GM12873 (cell line): ENCODE measurements at regions not wholly inside any gene's neighbourhood (a gene's known extent, or its start where the extent isn't known, plus 50 kb on each side); places are given as distances from the start of the nearest gene placed in this dataset.

Experiments
- CTCF ChIP-seq: IDR thresholded peaks from 2 replicates; pipeline ENCODE4 v1.5.1; 2012; ENCODE audit warnings: low read depth, mild to moderate bottlenecking, moderate library complexity, low read length, control low read depth; ENCODE audit not compliant: insufficient read depth; ENCODE audit errors: missing control alignments

DNA sequence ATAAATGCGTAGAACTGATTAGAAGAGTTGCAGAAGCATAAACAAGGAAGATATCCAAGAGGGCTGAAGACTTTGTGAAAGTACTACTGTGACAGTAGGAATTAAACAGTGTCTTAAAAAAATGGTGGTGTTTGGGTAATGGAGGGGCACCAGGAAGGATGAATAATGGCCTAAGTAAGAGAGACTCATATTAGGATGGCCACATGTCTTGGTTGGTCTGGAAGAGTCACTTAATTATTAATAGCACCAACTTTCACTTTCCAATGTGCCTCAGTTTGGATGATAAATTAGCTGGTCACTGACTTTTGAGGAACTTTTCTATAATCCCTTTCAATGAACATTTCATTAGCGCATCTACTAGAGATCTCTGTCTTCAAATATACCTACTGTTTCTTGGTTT is 372.2 kb downstream of the NYAP2 start:
- no peak for TF ChIP-seq CTCF

DNA sequence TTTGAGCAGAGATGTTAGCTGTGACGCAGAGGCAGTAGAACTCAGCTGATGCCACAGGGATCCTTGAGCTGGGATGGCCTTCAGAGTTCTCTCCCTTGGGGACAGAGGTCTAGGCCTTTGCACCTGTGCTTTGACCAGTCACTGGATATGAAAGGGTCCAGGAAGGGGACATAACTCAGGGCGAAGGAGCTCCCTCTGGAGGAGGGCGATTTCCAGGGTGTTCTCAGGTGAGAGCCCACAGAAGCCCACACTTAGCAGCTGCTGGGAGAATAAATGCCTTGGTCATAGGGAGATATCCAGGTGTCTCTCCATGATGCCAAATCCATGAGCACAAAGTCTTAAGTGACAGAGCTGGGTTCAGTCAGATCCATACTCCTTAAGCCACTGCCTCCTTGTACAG is 369.2 kb downstream of the NYAP2 start:
- no peak for TF ChIP-seq CTCF

GRCh38 chr2:225766431-225766830 is 366.9 kb downstream of the NYAP2 start:
- TF ChIP-seq CTCF = no peak

DNA sequence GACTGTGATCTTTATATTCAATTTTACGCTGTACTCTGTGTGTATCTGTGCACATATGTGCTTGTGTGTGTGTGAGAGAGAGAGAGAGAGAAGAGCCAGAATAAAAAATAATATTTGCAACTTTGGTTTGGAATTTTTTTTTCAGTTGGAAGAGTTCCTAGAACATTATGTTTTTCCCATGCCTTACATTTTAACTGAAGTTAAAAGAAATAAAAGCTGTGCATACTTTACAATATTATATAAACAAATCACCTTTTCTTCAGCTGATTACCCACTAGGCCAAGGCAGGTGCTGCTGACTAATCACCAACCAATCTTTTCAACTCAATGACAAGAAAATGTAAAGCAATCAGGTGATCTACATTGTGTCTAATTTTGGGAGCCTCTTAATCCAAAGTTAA is 366.3 kb downstream of the NYAP2 start:
- no peak for TF ChIP-seq CTCF

DNA sequence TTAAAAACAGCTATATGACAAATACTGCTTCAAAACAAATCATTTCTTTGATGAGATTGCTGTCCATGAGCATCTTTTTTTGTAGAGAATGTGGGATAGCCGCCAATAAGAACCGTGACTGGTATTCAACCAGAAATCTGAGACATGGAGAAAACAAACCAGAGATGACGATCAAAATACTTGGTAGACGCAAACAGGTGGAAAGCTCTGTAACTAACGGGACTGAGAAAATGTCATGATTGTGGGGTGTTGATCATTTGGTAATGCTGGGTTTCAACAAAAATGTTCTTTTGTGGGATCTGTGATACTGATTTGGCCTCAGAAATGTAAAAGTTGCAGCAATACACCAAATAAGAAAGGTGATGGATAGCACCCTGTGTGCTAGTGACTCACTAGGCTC is 364.8 kb downstream of the NYAP2 start:
- no peak for TF ChIP-seq CTCF

DNA sequence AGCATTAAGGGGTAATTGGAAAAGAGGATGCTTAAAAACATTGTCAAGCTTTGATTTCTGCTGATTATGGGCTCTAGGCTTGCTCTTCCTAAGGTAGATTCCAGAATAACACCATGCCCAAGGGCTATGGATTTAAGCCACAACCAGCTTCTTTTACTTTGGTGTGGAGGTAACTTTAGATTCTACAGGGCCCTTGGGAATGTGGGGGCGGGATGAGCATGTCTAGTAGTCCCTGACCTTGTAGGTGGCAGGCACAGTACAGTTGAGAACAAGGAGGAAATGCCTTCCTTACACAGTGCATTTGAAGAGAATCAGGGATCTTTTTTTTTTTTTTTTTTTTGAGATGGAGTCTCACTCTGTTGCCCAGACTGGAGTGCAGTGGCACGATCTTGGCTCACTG is 364.2 kb downstream of the NYAP2 start:
- no peak for TF ChIP-seq CTCF

DNA sequence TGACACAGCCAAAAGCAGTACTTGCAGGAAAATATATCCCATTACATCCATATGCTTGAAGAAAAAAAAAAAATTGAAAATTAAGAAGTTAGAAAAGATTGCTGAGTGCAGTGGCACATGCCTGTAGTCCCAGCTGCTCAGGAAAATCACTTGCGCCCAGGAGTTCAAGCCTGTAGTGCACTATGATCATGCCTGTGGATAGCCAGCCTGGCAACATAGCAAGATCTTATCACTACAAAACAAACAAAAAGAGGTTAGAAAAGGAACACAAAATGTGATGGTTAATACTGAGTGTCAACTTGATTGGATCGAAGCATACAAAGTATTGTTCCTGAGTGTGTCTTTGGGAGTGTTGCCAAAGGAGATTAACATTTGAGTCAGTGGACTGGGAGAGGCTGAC is 361.9 kb downstream of the NYAP2 start:
- no peak for TF ChIP-seq CTCF

GRCh38 chr2:225757248-225757647 is 357.7 kb downstream of the NYAP2 start:
- no peak for TF ChIP-seq CTCF
